ENCODE measurements at regions not wholly inside any gene's neighbourhood (a gene's known extent, or its start where the extent isn't known, plus 50 kb on each side); places are given as distances from the start of the nearest gene placed in this dataset.
"Not testable (repeated sequence)": the region's sequence is repeated elsewhere in the genome, so short reads cannot be mapped to it uniquely, and the experiment has no call there.

DNA sequence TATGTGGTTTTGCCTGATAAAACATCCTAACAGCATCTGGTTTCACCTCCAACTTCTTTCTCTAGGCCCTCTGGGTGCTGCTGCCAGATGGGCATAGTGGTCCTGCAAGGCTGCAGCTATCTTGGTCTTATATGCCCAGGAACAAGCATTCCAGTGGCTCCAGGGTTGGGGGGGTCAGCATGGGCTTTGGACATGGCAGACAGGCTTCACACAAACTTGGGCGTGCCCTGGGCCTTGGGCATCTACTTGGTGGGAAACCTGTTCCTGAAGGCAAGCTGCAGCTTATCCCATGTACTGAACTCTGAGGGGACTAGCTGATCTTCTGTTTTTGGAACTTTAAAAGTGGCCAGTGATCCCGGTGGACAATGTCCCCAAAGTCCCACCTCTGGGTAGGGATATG is 54.9 kb upstream of the ZNF678 start:
- no peaks in the 10 kb centered on the region for H3K27me3 ChIP-seq (ENCODE audit: control insufficient read depth, insufficient read depth, low read length)
- no peaks in the 10 kb centered on the region for H3K9me3 ChIP-seq (ENCODE audit: control insufficient read depth, insufficient read depth, low read length)
- no peak overlapping the region for H3K9ac ChIP-seq (ENCODE audit: low read depth, low read length)
- H3K36me3 ChIP-seq (ENCODE audit: control insufficient read depth, insufficient read depth, low read length), result no peaks in the 10 kb centered on the region
- H3K4me3 ChIP-seq (ENCODE audit: low read depth, low read length), result no peak overlapping the region
- H3K4me1 ChIP-seq (ENCODE audit: control insufficient read depth, insufficient read depth, low read length), result no peaks in the 10 kb centered on the region
- no peak overlapping the region for H3K27ac ChIP-seq (ENCODE audit: low read depth, low read length)

DNA sequence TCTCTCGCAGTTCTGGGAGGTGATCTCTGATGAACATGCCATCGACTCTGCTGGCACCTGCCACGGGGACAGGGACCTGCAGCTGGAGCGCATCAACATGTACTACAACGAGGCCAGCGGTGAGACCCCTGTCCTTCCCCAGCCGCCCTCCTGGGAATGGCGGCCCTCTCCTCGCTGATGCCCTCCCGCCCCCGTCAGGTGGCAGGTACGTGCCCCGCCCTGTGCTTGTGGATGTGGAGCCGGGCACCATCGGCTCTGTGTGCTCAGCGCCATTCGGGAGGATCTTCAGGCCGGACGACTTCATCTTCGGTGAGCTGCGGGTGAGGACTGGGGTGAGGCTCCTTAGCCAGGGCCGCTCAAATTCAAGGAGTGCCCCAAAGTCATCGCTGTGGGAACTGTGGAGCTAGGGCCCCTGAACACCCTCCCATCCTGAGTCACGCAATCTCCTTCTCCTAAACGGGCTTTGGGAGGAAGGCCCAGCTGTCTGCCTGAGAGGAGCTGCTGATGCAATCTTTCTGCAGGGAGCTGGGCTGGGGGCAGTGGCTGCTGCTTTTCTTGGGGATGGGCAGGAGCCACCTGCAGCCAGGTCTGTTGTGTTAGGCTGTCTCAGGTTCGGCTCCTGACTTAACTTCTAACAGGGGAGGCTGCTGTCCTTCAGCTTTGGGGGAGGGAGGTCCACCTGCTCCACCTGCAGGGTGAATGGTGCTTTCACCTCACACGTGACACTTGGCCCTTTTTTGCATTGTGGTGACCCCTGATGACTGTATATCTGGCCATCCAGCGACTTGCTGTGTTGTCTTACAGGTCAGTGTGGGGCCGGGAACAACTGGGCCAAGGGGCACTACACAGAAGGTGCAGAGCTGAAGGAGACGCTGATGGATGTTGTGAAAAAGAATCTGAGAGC is 56.6 kb upstream of the ZNF678 start:
- H3K4me1 ChIP-seq (ENCODE audit: control insufficient read depth, insufficient read depth, low read length); H3K27me3 ChIP-seq (ENCODE audit: control insufficient read depth, insufficient read depth, low read length); H3K36me3 ChIP-seq (ENCODE audit: control insufficient read depth, insufficient read depth, low read length); H3K27ac ChIP-seq (ENCODE audit: low read depth, low read length); H3K9ac ChIP-seq (ENCODE audit: low read depth, low read length); H3K9me3 ChIP-seq (ENCODE audit: control insufficient read depth, insufficient read depth, low read length); H3K4me3 ChIP-seq (ENCODE audit: low read depth, low read length): not testable (repeated sequence)

DNA sequence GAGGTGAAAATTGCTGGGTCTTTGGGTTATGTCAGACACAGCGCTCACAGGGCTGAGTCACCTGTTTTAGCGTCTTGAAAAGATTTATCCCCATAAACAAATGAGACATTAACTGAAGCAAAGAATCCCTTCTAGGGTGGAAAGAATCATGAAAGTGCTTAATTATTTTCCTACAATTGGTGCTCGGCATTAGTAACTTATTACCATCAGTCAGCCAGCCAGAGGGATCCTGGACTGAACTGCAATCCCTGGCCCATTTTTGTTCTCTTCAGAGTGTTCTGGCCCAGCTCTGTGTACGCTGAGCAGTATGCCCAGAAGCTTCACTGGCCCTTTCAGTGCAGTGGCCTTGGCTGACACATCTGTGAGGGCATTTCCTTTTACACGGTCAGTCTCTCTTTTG is 67.3 kb upstream of the ZNF678 start:
- H3K36me3 ChIP-seq (ENCODE audit: control insufficient read depth, insufficient read depth, low read length); H3K4me3 ChIP-seq (ENCODE audit: low read depth, low read length); H3K9ac ChIP-seq (ENCODE audit: low read depth, low read length); H3K4me1 ChIP-seq (ENCODE audit: control insufficient read depth, insufficient read depth, low read length); H3K9me3 ChIP-seq (ENCODE audit: control insufficient read depth, insufficient read depth, low read length); H3K27me3 ChIP-seq (ENCODE audit: control insufficient read depth, insufficient read depth, low read length); H3K27ac ChIP-seq (ENCODE audit: low read depth, low read length): not testable (repeated sequence)

GRCh38 chr1:227493863-227494551 is 69.3 kb upstream of the ZNF678 start:
- H3K9me3 ChIP-seq (ENCODE audit: control insufficient read depth, insufficient read depth, low read length); H3K27me3 ChIP-seq (ENCODE audit: control insufficient read depth, insufficient read depth, low read length); H3K9ac ChIP-seq (ENCODE audit: low read depth, low read length); H3K27ac ChIP-seq (ENCODE audit: low read depth, low read length); H3K4me1 ChIP-seq (ENCODE audit: control insufficient read depth, insufficient read depth, low read length); H3K4me3 ChIP-seq (ENCODE audit: low read depth, low read length); H3K36me3 ChIP-seq (ENCODE audit: control insufficient read depth, insufficient read depth, low read length): not testable (repeated sequence)

DNA sequence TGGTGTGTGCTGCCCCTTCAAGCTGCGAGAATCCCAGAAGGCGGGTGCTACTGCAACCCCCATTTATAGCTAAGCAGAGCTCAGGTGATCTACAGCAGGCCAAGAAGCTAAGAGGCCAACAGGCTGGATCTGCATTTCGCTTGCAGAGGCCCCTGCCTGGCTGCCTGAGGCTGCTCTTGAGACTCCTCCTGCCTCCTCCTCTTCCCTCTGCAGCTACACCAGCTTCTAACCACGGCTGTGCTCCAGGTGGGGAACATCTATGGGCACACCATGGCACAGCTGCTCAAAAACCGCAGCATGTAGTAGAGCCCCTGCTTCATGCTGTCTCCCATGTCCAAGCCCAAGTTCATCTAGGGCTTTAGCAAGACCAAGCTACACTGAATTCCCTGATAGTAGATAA is 72.9 kb upstream of the ZNF678 start:
- no peaks in the 10 kb centered on the region for H3K4me1 ChIP-seq (ENCODE audit: control insufficient read depth, insufficient read depth, low read length)
- no peaks in the 10 kb centered on the region for H3K27me3 ChIP-seq (ENCODE audit: control insufficient read depth, insufficient read depth, low read length)
- no peaks in the 10 kb centered on the region for H3K36me3 ChIP-seq (ENCODE audit: control insufficient read depth, insufficient read depth, low read length)
- H3K4me3 ChIP-seq (ENCODE audit: low read depth, low read length), result no peak overlapping the region
- H3K9ac ChIP-seq (ENCODE audit: low read depth, low read length), result no peak overlapping the region
- H3K9me3 ChIP-seq (ENCODE audit: control insufficient read depth, insufficient read depth, low read length), result peaks cover 12% of the 10 kb centered on the region
- H3K27ac ChIP-seq (ENCODE audit: low read depth, low read length), result no peak overlapping the region

GRCh38 chr1:227490001-227490400 is 73.4 kb upstream of the ZNF678 start:
- H3K36me3 ChIP-seq (ENCODE audit: control insufficient read depth, insufficient read depth, low read length), result no peaks in the 10 kb centered on the region
- H3K9ac ChIP-seq (ENCODE audit: low read depth, low read length), result no peak overlapping the region
- no peak overlapping the region for H3K4me3 ChIP-seq (ENCODE audit: low read depth, low read length)
- no peak overlapping the region for H3K27ac ChIP-seq (ENCODE audit: low read depth, low read length)
- H3K9me3 ChIP-seq (ENCODE audit: control insufficient read depth, insufficient read depth, low read length), result peaks cover 12% of the 10 kb centered on the region
- H3K27me3 ChIP-seq (ENCODE audit: control insufficient read depth, insufficient read depth, low read length), result no peaks in the 10 kb centered on the region
- H3K4me1 ChIP-seq (ENCODE audit: control insufficient read depth, insufficient read depth, low read length), result no peaks in the 10 kb centered on the region

DNA sequence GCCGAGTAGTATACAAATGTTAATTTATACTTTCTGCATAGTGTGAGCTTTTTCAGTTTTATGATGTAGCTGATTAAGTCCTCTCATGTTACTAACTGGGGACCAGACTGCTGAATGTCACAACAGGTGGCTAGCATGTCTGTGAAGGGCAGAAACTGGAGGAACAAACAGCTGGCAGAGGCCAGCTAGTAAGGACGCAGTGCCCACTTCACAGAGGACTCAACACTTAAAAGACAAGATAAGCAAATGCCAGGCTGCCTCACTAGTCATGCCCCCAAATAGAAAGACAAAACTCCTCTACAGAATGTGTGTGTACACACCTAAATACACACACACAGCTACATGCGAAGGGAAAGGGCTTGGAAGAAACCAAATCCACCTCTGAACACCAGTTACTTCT is 73.8 kb upstream of the ZNF678 start:
- no peak overlapping the region for H3K27ac ChIP-seq (ENCODE audit: low read depth, low read length)
- peaks cover 12% of the 10 kb centered on the region for H3K9me3 ChIP-seq (ENCODE audit: control insufficient read depth, insufficient read depth, low read length)
- H3K4me1 ChIP-seq (ENCODE audit: control insufficient read depth, insufficient read depth, low read length), result no peaks in the 10 kb centered on the region

DNA sequence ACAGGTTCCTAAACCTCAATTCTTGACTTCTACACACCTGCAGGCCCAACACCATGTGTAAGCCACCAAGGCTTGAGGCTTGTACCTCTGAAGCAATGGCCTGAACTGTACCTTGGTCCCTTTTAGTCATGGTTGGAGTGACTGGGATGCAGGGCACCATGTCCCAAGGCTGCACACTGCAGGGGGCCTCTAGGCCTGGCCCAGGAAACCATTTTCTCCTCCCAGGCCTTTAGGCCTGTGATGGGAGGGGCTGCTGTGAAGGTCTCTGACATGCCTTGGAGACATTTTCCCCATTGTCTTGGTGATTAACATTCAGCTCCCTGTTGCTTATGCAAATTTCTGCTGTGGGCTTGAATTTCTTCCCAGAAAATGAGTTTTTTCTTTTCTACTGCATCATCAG is 75.8 kb upstream of the ZNF678 start:
- Histone ChIP-seq H3K4me3 (ENCODE audit: low read depth, low read length) (no peak overlapping the region; the same call in 1 of the 2 replicates), H3K9me3 (ENCODE audit: control insufficient read depth, insufficient read depth, low read length) (peaks cover 12% of the 10 kb centered on the region), H3K9ac (ENCODE audit: low read depth, low read length) (no peak overlapping the region)

More for the DNA sequence above, 73.8 kb upstream of the ZNF678 start:
- Histone ChIP-seq H3K9ac (ENCODE audit: low read depth, low read length) (no peak overlapping the region), H3K27me3 (ENCODE audit: control insufficient read depth, insufficient read depth, low read length) (no peaks in the 10 kb centered on the region), H3K36me3 (ENCODE audit: control insufficient read depth, insufficient read depth, low read length) (no peaks in the 10 kb centered on the region), H3K4me3 (ENCODE audit: low read depth, low read length) (no peak overlapping the region)

GRCh38 chr1:227486559-227486958 is 76.8 kb upstream of the ZNF678 start:
- no peaks in the 10 kb centered on the region for H3K4me1 ChIP-seq (ENCODE audit: control insufficient read depth, insufficient read depth, low read length)
- H3K9ac ChIP-seq (ENCODE audit: low read depth, low read length), result no peak overlapping the region
- no peaks in the 10 kb centered on the region for H3K36me3 ChIP-seq (ENCODE audit: control insufficient read depth, insufficient read depth, low read length)
- H3K27me3 ChIP-seq (ENCODE audit: control insufficient read depth, insufficient read depth, low read length), result no peaks in the 10 kb centered on the region
- peaks cover 12% of the 10 kb centered on the region for H3K9me3 ChIP-seq (ENCODE audit: control insufficient read depth, insufficient read depth, low read length)
- H3K27ac ChIP-seq (ENCODE audit: low read depth, low read length), result no peak overlapping the region
- H3K4me3 ChIP-seq (ENCODE audit: low read depth, low read length), result no peak overlapping the region

More for the DNA sequence above, 75.8 kb upstream of the ZNF678 start:
- H3K4me1 ChIP-seq (ENCODE audit: control insufficient read depth, insufficient read depth, low read length), result no peaks in the 10 kb centered on the region
- H3K27me3 ChIP-seq (ENCODE audit: control insufficient read depth, insufficient read depth, low read length), result no peaks in the 10 kb centered on the region
- no peaks in the 10 kb centered on the region for H3K36me3 ChIP-seq (ENCODE audit: control insufficient read depth, insufficient read depth, low read length)
- H3K27ac ChIP-seq (ENCODE audit: low read depth, low read length), result no peak overlapping the region

DNA sequence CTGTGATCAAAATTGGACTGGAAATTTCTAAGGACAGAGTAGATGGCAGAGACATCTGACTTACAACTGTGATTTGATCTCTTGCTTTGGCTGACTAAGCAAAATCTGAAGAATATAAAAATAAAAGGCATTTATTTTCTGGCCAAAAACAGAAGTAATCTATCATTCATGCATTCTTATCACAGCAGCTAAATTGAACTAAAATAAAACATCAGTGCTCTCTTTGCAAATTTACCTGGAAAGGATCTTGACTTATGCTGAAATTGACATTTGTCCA is 81.4 kb upstream of the ZNF678 start:
- H3K4me3 ChIP-seq (ENCODE audit: low read depth, low read length), result no peak overlapping the region
- H3K36me3 ChIP-seq (ENCODE audit: control insufficient read depth, insufficient read depth, low read length), result no peaks in the 10 kb centered on the region
- no peaks in the 10 kb centered on the region for H3K27me3 ChIP-seq (ENCODE audit: control insufficient read depth, insufficient read depth, low read length)
- H3K9me3 ChIP-seq (ENCODE audit: control insufficient read depth, insufficient read depth, low read length), result peaks cover 5% of the 10 kb centered on the region
- no peak overlapping the region for H3K9ac ChIP-seq (ENCODE audit: low read depth, low read length)
- no peak overlapping the region for H3K27ac ChIP-seq (ENCODE audit: low read depth, low read length)
- H3K4me1 ChIP-seq (ENCODE audit: control insufficient read depth, insufficient read depth, low read length), result no peaks in the 10 kb centered on the region

DNA sequence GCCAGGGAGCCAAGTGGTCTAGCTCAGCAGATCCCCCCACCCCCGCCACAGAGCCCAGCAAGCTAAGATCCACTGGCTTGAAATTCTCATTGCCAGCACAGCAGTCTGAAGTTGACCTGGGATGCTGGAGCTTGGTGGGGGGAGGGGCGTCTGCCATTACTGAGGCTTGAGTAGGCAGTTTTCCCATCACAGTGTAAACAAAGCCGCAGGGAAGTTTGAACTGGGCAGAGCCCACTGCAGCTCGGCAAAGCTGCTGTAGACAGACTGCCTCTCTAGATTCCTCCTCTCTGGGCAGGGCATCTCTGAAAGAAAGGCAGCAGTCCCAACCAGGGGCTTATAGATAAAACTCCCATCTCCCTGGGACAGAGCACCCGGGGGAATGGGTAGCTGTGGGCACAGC is 89.3 kb upstream of the ZNF678 start:
- not testable (repeated sequence) for H3K36me3 ChIP-seq (ENCODE audit: control insufficient read depth, insufficient read depth, low read length); H3K9ac ChIP-seq (ENCODE audit: low read depth, low read length); H3K4me1 ChIP-seq (ENCODE audit: control insufficient read depth, insufficient read depth, low read length); H3K27me3 ChIP-seq (ENCODE audit: control insufficient read depth, insufficient read depth, low read length); H3K27ac ChIP-seq (ENCODE audit: low read depth, low read length); H3K4me3 ChIP-seq (ENCODE audit: low read depth, low read length)
- peaks cover 10% of the 10 kb centered on the region; the same call in 1 of the 2 replicates for H3K9me3 ChIP-seq (ENCODE audit: control insufficient read depth, insufficient read depth, low read length)
